ENCODE measurements at regions not wholly inside any gene's neighbourhood (a gene's known extent, or its start where the extent isn't known, plus 50 kb on each side); places are given as distances from the start of the nearest gene placed in this dataset.

- H3K4me3 ChIP-seq: no peak overlapping the region
- no peak for DNase-seq
- no peaks in the 10 kb centered on the region for H3K4me1 ChIP-seq (replicated peaks in 1 of 2)
- 11 to 43% (median 33%) methylated on average over 1 of the region's 1 CpG for WGBS, 4 donors
- TF ChIP-seq POLR2A (IDR thresholded peaks at IDR 0.05) (no peak), CTCF (IDR thresholded peaks at IDR 0.05) (no peak)
- intact Hi-C loops (cut with DNase I): no loop called here
- H3K27me3 ChIP-seq: no peaks in the 10 kb centered on the region
- H3K36me3 ChIP-seq (replicated peaks in 1 of 2): no peaks in the 10 kb centered on the region
- H3K9me3 ChIP-seq (replicated peaks in 1 of 3): no peaks in the 10 kb centered on the region
- no peak overlapping the region for H3K27ac ChIP-seq
These were observed 1729.2 kb upstream of the WWC1 start for GRCh38 chr5:166562246-166562645.

GRCh38 chr5:166566725-166567124 is 1724.7 kb upstream of the WWC1 start:
- 25 to 52% (median 46%) methylated on average over 1 of the region's 1 CpG for WGBS, 4 donors

GRCh38 chr5:166570865-166571264 is 1720.6 kb upstream of the WWC1 start:
- TF ChIP-seq CTCF (IDR thresholded peaks at IDR 0.05): no peak
- Histone ChIP-seq H3K9me3 (replicated peaks in 1 of 3) (no peaks in the 10 kb centered on the region), H3K4me3 (no peak overlapping the region), H3K36me3 (replicated peaks in 1 of 2) (no peaks in the 10 kb centered on the region), H3K27ac (no peak overlapping the region), H3K27me3 (no peaks in the 10 kb centered on the region), H3K4me1 (replicated peaks in 1 of 2) (no peaks in the 10 kb centered on the region)
- WGBS, 4 donors: 37 to 51% (median 42%) methylated on average over 6 of the region's 6 CpGs
- DNase-seq: no peak
- intact Hi-C loops (cut with DNase I): no loop called here

More at GRCh38 chr5:166566725-166567124, 1724.7 kb upstream of the WWC1 start:
- TF ChIP-seq POLR2A (IDR thresholded peaks at IDR 0.05): no peak
- no peak for TF ChIP-seq CTCF (IDR thresholded peaks at IDR 0.05)
- Histone ChIP-seq H3K27ac (no peak overlapping the region), H3K4me3 (no peak overlapping the region), H3K4me1 (replicated peaks in 1 of 2) (no peaks in the 10 kb centered on the region), H3K27me3 (no peaks in the 10 kb centered on the region), H3K36me3 (replicated peaks in 1 of 2) (no peaks in the 10 kb centered on the region), H3K9me3 (replicated peaks in 1 of 3) (no peaks in the 10 kb centered on the region)
- no peak for DNase-seq
- intact Hi-C loops (cut with DNase I): no loop called here

DNA sequence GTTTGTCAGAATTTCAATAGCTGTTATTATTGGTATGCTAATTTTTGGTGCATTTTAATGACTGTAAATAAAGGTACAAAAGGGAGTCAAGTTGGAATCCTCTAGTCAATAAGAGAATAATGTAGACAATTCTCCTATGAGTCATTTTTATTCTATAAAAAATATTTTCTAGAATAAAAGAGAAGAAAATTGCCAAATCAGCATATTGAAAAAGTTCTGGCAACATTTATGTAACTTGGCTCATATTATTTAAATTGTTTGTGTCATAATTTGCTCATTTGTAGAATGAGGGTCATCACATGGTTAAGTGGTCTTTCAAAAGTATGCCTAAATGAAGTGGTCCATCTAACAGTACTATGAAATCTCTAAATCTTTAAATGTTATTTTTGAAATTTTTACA is 1719.8 kb upstream of the WWC1 start:
- Histone ChIP-seq H3K4me1 (replicated peaks in 1 of 2) (no peaks in the 10 kb centered on the region), H3K36me3 (replicated peaks in 1 of 2) (no peaks in the 10 kb centered on the region), H3K27me3 (no peaks in the 10 kb centered on the region), H3K27ac (no peak overlapping the region), H3K9me3 (replicated peaks in 1 of 3) (no peaks in the 10 kb centered on the region), H3K4me3 (no peak overlapping the region)
- no peak for TF ChIP-seq POLR2A (IDR thresholded peaks at IDR 0.05)
- TF ChIP-seq CTCF (IDR thresholded peaks at IDR 0.05): no peak
- intact Hi-C loops (cut with DNase I): no loop called here
- no peak for DNase-seq
